Mesenchymal stem cell (in vitro differentiated cells and primary cell): ENCODE measurements at regions not wholly inside any gene's neighbourhood (a gene's known extent, or its start where the extent isn't known, plus 50 kb on each side); places are given as distances from the start of the nearest gene placed in this dataset.
A peak's percentile ranks its signal among the peaks of the same experiment; 100 is the strongest.
"Not testable (repeated sequence)": the region's sequence is repeated elsewhere in the genome, so short reads cannot be mapped to it uniquely, and the experiment has no call there.

Experiments
- DNase-seq: peaks from one replicate; pipeline ENCODE4 v3.0.0-alpha.2; 2013
- H2AFZ ChIP-seq: one replicate; pipeline ENCODE4 v1.6.1; 2013; ENCODE audit warnings: low read depth, mild to moderate bottlenecking, control low read depth, inconsistent platforms, low read length, moderate library complexity
- H2AK5ac ChIP-seq: 2 replicates; pipeline ENCODE4 v1.6.1; 2013; ENCODE audit warnings: low read length, moderate library complexity, mild to moderate bottlenecking, inconsistent platforms; ENCODE audit not compliant: severe bottlenecking
- H2BK120ac ChIP-seq: one replicate; pipeline ENCODE4 v1.6.1; 2013; ENCODE audit warnings: low read depth, mild to moderate bottlenecking, inconsistent platforms, low read length, moderate library complexity
- H2BK12ac ChIP-seq, 2 experiments: one replicate each; pipeline ENCODE4 v1.6.1; 2013; ENCODE audit warnings: inconsistent platforms in 2 of 2, low read length in 2 of 2, mild to moderate bottlenecking in 2 of 2, moderate library complexity in 2 of 2, control low read depth in 1 of 2
- H2BK15ac ChIP-seq: one replicate; pipeline ENCODE4 v1.6.1; 2013; ENCODE audit warnings: mild to moderate bottlenecking, low read depth, inconsistent platforms; ENCODE audit not compliant: poor library complexity, severe bottlenecking
- H2BK5ac ChIP-seq: 2 replicates; pipeline ENCODE4 v1.6.1; 2013; ENCODE audit warnings: low read depth, mild to moderate bottlenecking, low read length, control low read depth, inconsistent platforms; ENCODE audit not compliant: poor library complexity, severe bottlenecking
- H3K14ac ChIP-seq, 2 experiments: one replicate each; pipeline ENCODE4 v1.6.1; 2013; ENCODE audit warnings: inconsistent platforms in 2 of 2, low read length in 2 of 2, control low read depth in 1 of 2, mild to moderate bottlenecking in 1 of 2, moderate library complexity in 1 of 2
- H3K18ac ChIP-seq, 2 experiments: one replicate each; pipeline ENCODE4 v1.6.1; 2013; ENCODE audit warnings: inconsistent platforms in 2 of 2, low read length in 2 of 2, control low read depth in 1 of 2, low read depth in 1 of 2, mild to moderate bottlenecking in 1 of 2
- H3K23ac ChIP-seq, 2 experiments: one replicate each; pipeline ENCODE4 v1.6.1; 2013; ENCODE audit warnings: inconsistent platforms in 2 of 2, low read length in 2 of 2, mild to moderate bottlenecking in 2 of 2, moderate library complexity in 2 of 2, control low read depth in 1 of 2
- H3K27ac ChIP-seq: 2 replicates; pipeline ENCODE4 v1.5.1; 2013; ENCODE audit warnings: mild to moderate bottlenecking, moderate library complexity, low read length, control low read depth, inconsistent platforms; ENCODE audit not compliant: poor library complexity, severe bottlenecking
- H3K27me3 ChIP-seq, 2 experiments: 2 replicates each; pipeline versions ENCODE4 v1.6.1 to v1.7.0; 2013; ENCODE audit warnings: low read length in 2 of 2, mild to moderate bottlenecking in 2 of 2, moderate library complexity in 2 of 2, control low read depth in 1 of 2, inconsistent platforms in 1 of 2; ENCODE audit not compliant: control insufficient read depth in 1 of 2, insufficient read depth in 1 of 2
- H3K36me3 ChIP-seq, 2 experiments: 2 replicates each; pipeline versions ENCODE4 v1.6.1 to v1.7.0; 2013; ENCODE audit warnings: low read length in 2 of 2, control low read depth in 1 of 2, inconsistent platforms in 1 of 2, low read depth in 1 of 2, mild to moderate bottlenecking in 1 of 2; ENCODE audit not compliant: insufficient read depth in 2 of 2, control insufficient read depth in 1 of 2
- H3K4ac ChIP-seq, 2 experiments: one replicate each; pipeline ENCODE4 v1.6.1; 2013; ENCODE audit warnings: inconsistent platforms in 2 of 2, low read length in 2 of 2, mild to moderate bottlenecking in 2 of 2, moderate library complexity in 2 of 2, control low read depth in 1 of 2, low read depth in 1 of 2
- H3K4me1 ChIP-seq: 2 replicates; pipeline ENCODE4 v1.6.1; 2013; ENCODE audit warnings: low read depth, low read length, control low read depth; ENCODE audit not compliant: control insufficient read depth, insufficient read depth
- H3K4me2 ChIP-seq: 2 replicates; pipeline ENCODE4 v1.6.1; 2013; ENCODE audit warnings: low read length, mild to moderate bottlenecking, inconsistent platforms; ENCODE audit not compliant: poor library complexity, severe bottlenecking
- H3K4me3 ChIP-seq, 2 experiments: 2 replicates each; pipeline versions ENCODE4 v1.5.1 to v1.7.0; 2013; ENCODE audit warnings: low read length in 2 of 2, mild to moderate bottlenecking in 2 of 2, control low read depth in 1 of 2, low read depth in 1 of 2; ENCODE audit not compliant: insufficient read depth in 1 of 2
- H3K79me1 ChIP-seq: replicated peaks from 2 replicates; pipeline ENCODE4 v1.6.1; 2013; ENCODE audit warnings: mild to moderate bottlenecking, control low read depth, low read length, inconsistent platforms; ENCODE audit not compliant: poor library complexity, severe bottlenecking
- H3K9ac ChIP-seq: 2 replicates; pipeline ENCODE4 v1.7.0; 2013; ENCODE audit warnings: mild to moderate bottlenecking, low read length, moderate library complexity
- H3K9me3 ChIP-seq: 2 replicates; pipeline ENCODE4 v1.7.0; 2013; ENCODE audit warnings: mild to moderate bottlenecking, low read length; ENCODE audit not compliant: control insufficient read depth
- H4K8ac ChIP-seq: one replicate; pipeline ENCODE4 v1.6.1; 2013; ENCODE audit warnings: inconsistent platforms, mild to moderate bottlenecking, low read length, moderate library complexity
- H4K91ac ChIP-seq: one replicate; pipeline ENCODE4 v1.6.1; 2013; ENCODE audit warnings: mild to moderate bottlenecking, low read length, inconsistent platforms
- WGBS: methylation state at CpG from one replicate; pipeline ENCODE4 v1.1.7; 2013; ENCODE audit warnings: mixed read lengths; 5-methylcytosine and 5-hydroxymethylcytosine counted together

DNA sequence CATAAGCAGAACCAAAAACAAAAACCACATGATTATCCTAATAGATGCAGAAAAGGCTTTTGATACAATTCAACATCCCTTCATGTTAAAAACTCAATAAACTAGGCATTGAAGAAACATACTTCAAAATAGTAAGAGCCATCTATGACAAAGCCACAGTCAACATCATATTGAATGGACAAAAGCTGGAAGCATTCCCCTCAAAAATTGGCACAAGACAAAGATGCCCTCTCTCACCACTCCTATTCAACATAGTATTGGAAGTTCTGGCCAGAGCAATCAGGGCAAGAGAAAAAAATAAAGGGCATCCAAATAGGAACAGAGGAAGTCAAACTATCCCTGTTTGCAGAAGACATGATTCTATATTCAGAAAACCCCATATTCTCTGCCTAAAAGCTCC, 108.7 kb upstream of the PRR23C start:
- not testable (repeated sequence) for H3K27ac ChIP-seq, H2BK12ac ChIP-seq, H2AK5ac ChIP-seq, DNase-seq, H3K36me3 ChIP-seq, H2BK15ac ChIP-seq, H4K8ac ChIP-seq, H3K14ac ChIP-seq, H3K23ac ChIP-seq, H2BK120ac ChIP-seq, H3K18ac ChIP-seq, H2AFZ ChIP-seq, H3K4me3 ChIP-seq, H3K4me2 ChIP-seq, H3K9ac ChIP-seq, H3K4me1 ChIP-seq, H3K27me3 ChIP-seq, H4K91ac ChIP-seq, H3K4ac ChIP-seq, H3K9me3 ChIP-seq, H3K79me1 ChIP-seq, H2BK5ac ChIP-seq

DNA sequence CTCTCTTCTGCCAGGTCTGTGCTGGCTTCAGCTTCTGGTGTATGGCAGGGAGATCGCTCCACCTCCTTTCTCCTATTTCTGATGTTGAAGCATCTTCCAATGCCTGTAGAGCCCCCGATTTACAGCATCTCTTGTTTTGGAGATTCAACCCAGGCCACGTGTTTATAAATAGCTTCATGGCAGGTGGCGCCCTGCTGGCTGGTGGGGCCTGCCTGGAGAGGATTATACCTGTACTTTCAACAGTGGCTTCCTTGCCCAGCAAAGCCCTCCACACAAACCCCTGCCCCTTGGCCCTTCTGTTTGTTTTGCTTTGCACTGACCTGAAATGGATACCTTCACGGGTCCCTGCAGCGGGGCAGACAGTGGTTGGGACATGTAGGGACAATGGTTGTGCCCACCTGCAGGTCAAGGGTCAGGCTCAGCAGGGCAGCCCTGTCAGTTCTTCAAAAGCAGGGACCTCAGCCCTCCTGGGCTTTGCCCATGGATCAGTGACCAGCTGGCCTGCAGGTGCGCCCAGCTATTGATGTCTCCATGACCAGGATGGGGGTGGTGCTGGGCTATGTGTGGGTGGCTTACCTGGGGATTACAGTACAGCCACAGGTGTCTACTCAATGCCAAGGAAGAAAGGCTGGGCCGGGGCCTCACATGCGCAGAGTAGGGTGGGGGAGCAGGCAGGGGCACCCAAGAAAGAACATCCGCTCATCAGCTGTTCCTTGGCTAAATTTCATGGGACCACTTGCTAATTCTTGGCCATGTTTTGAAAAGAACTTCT, 112.7 kb upstream of the PRR23C start:
- H3K9ac ChIP-seq: no peak overlapping the region

DNA sequence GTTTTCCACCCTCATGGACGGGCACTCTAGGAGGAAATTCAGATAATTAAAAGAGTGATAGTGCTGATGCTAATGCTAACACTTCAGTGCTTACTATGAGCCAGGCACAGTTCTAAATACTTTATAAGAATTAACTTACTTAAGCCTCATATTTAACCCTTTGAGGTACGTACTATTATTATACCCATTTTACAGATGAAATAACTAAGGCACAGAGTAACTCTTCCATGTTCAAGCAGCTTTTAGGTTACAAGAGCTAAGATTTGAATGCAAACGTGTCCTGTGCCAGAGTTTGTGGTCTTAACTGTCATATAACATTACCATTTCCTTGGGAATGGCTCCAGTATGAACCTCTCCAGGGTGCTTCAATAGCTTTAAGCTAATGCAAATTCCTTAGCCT, 114.7 kb upstream of the PRR23C start:
- Histone ChIP-seq H3K4me1 (no peaks in the 10 kb centered on the region), H3K27ac (no peak overlapping the region), H3K79me1 (no peaks in the 10 kb centered on the region), H4K91ac (no peak overlapping the region), H2BK120ac (no peak overlapping the region), H2AFZ (no peak overlapping the region), H3K4me3 (no peak overlapping the region), H3K4ac (no peak overlapping the region), H4K8ac (no peak overlapping the region), H3K4me2 (no peak overlapping the region), H3K18ac (no peak overlapping the region), H2AK5ac (no peak overlapping the region), H2BK15ac (no peak overlapping the region), H3K14ac (no peak overlapping the region), H2BK12ac (no peak overlapping the region), H3K27me3 (peaks cover 4 to 27% of the 10 kb centered on the region in 2 experiments), H3K36me3 (no peaks in the 10 kb centered on the region), H3K23ac (no peak overlapping the region), H3K9me3 (no peaks in the 10 kb centered on the region), H3K9ac (no peak overlapping the region), H2BK5ac (no peak overlapping the region)
- WGBS: 50% methylated on average over 2 of the region's 3 CpGs
- no peak for DNase-seq

More for the DNA sequence above, 112.7 kb upstream of the PRR23C start:
- Histone ChIP-seq H2BK12ac (no peak overlapping the region), H3K18ac (no peak overlapping the region), H2BK15ac (no peak overlapping the region), H3K23ac (no peak overlapping the region), H4K8ac (no peak overlapping the region), H3K4me2 (no peak overlapping the region), H2AK5ac (no peak overlapping the region), H2AFZ (no peak overlapping the region), H3K14ac (no peak overlapping the region), H3K4me1 (no peaks in the 10 kb centered on the region), H4K91ac (no peak overlapping the region), H3K27me3 (peaks cover 4 to 21% of the 10 kb centered on the region in 2 experiments), H3K36me3 (no peaks in the 10 kb centered on the region), H3K79me1 (no peaks in the 10 kb centered on the region), H2BK5ac (no peak overlapping the region), H2BK120ac (no peak overlapping the region), H3K9me3 (no peaks in the 10 kb centered on the region), H3K4ac (no peak overlapping the region), H3K4me3 (no peak overlapping the region), H3K27ac (no peak overlapping the region)
- DNase-seq: no peak
- 77% methylated on average over 10 of the region's 10 CpGs for WGBS

DNA sequence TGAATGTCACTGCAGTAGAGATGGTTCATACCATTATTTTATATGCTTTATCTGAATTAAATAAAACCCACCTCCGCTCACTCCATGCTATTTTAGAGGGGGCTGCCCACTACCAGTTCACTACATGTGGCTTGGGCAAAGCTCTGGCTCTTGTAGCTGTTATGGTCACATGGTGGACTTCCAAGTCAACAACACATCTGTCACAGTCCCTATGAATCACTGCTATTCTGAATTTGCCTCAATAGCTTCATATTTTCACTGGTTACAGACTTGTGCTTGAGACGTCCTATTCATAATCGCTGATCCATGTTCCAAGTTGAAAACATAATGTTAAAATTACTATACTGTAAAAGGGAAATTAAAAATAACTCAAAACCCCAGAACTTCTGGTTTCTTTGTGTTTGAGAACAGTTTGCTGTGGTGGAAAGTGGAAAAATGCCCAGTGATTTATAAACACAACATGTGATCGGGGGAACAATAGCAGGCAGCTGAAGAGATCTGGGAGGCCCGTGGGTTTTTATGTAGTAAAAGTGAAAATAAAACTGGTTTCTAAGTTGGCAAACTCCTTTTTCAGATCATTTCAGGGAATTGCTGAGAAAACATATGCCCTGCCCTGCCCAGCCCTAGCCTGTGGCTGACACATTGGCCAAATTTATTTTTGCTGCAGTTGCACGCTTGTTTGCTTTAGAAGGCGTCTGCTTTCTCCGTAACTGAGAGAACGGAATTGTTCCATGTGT, 128.8 kb upstream of the PRR23C start:
- Histone ChIP-seq H3K9me3 (no peaks in the 10 kb centered on the region), H3K79me1 (no peaks in the 10 kb centered on the region), H3K4me2 (no peak overlapping the region), H2AK5ac (no peak overlapping the region), H2BK5ac (no peak overlapping the region), H3K23ac (no peak overlapping the region), H3K27me3 (no peaks in the 10 kb centered on the region), H3K4ac (no peak overlapping the region), H3K4me3 (peak overlapping the region in 1 of 2 experiments; percentile 61), H2BK120ac (no peak overlapping the region), H3K18ac (no peak overlapping the region), H4K8ac (no peak overlapping the region), H3K4me1 (no peaks in the 10 kb centered on the region), H3K36me3 (no peaks in the 10 kb centered on the region), H4K91ac (no peak overlapping the region), H2BK15ac (no peak overlapping the region), H2BK12ac (no peak overlapping the region), H3K27ac (no peak overlapping the region), H3K14ac (no peak overlapping the region), H3K9ac (peak overlapping the region; percentile 85), H2AFZ (no peak overlapping the region)
- no peak for DNase-seq
- WGBS: 85% methylated on average over 6 of the region's 9 CpGs
